ENCODE measurements at regions not wholly inside any gene's neighbourhood (a gene's known extent, or its start where the extent isn't known, plus 50 kb on each side); places are given as distances from the start of the nearest gene placed in this dataset.

DNA sequence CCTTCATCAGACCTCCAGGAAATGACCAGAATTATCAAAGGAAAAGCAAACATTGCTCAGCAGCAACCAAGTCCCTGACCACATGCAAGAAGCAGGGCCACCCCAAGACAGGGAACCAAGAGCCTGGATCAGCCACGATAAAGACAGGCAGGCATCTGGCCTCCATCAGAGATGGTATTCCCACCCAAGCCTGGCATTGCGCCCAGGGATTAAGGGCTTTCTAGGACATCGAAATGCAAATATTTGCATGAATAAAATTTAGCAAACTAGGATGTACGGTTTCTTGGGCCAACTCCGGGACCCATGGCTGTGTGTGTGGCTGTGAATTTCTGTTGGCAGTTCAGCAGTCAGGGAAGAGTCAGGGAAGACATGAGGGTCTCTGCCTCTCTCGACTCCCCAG is 241.4 kb upstream of the DYNLRB2 start:
- no peak for DNase-seq

DNA sequence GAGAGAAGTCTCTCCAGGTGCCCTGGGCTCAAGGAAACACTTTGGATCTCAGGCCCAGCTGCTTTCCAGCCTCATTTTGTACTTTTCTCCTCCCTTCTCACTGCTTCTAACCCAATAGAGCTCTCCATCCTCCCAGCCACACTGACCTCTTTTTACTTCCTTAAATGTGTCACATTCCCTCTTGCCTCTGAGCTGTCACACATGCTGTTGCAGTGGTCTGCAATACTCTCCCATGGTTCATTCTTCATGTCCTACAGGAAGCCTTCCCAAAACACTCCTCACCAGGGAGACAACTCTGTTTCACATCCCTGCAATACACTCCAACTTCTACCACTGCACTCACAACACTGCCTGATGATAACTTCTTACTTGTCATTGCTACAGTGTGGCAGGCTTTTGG is 242.1 kb upstream of the DYNLRB2 start:
- DNase-seq, result no peak

DNA sequence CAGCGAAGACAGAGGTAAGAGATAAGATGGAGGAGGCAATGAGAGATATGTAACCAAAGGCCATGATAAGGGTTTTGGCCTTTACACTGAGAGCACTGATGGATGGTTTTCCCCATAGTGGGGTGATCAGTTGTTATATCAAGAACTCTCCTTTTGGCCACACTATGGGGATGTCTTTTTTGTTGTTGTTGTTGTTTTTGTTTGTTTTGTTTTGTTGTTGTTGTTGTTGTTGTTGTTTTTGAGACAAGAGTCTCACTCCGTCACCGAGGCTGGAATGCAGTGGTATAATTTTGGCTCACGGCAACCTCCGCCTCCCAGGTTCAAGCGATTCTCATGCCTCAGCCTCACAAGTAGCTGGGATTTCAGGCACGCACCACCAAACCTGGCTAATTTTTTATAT is 244.8 kb upstream of the DYNLRB2 start:
- no peak for DNase-seq

DNA sequence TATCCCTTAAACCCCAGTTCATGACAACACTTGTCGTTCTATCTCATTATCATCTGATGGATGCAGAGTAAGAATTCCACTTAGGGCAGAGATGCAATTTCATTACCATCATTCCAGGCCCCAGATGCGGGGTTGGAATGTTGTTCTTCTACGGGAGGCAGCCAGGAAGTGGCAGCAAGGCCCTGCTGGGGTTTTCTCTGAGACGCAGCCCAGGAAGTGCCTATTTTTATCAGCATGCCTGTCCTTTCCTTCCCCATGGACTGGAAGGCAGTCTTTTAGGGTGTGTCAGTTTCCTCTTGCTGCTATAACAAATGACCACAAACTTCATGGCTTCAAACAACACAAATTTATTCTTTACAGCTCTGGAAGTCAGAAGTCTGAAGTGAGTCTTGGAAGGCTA is 246.6 kb upstream of the DYNLRB2 start:
- DNase-seq, result no peak

DNA sequence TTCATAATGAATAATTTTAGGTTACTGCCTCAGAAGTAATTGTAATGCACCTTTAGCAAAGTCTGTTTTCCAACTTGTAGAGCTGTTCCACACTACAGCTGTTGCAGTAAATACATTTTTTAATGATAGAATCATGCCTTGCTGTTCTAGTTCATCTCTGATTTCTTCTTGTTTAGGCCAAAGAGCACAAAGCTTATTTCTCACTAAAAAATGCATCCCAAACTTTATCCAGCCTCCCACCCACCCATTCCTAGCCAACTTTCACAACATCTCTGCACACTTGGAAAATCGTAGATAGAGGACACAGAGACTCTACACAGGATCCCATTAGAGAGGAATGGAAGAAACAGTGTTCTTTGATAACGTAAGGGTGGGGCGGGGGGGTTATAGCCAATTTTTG is 252.2 kb upstream of the DYNLRB2 start:
- DNase-seq, result no peak

DNA sequence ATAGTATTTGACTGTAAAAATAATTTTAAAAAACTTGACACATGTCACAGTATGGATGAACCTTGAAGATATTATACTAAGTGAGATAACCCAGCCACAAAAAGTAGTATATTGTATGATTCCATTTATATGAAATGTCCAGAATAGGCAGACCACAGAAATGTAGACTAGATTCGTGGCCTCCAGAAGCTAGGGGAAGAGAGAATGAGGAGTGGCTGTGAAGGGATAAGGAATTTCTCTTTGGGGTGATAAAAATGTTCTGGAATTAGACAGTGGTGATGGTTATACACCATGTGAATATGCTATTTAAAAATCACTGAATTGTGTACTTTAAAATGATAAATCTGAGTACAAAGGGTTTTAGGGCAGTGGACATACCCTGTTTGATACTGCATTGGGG is 253.1 kb upstream of the DYNLRB2 start:
- DNase-seq, result no peak

DNA sequence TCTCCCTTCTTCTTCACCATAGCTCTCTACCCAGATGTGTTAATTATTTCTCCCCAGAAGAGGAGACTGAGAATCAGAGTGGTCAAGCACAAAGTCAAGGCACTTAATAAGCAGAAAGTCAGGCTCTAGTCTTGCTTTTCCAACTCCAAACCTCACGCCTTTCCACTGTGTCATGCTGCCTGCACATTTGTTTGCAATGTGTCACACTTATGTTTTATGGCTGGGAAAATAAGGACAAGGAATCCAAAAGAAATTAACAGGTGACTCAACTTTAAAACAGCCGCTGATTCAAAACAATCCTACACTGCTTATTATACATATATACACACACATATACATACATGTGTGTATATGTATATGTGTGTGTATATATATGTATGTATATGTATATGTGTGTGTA is 255.7 kb upstream of the DYNLRB2 start:
- no peak for DNase-seq

DNA sequence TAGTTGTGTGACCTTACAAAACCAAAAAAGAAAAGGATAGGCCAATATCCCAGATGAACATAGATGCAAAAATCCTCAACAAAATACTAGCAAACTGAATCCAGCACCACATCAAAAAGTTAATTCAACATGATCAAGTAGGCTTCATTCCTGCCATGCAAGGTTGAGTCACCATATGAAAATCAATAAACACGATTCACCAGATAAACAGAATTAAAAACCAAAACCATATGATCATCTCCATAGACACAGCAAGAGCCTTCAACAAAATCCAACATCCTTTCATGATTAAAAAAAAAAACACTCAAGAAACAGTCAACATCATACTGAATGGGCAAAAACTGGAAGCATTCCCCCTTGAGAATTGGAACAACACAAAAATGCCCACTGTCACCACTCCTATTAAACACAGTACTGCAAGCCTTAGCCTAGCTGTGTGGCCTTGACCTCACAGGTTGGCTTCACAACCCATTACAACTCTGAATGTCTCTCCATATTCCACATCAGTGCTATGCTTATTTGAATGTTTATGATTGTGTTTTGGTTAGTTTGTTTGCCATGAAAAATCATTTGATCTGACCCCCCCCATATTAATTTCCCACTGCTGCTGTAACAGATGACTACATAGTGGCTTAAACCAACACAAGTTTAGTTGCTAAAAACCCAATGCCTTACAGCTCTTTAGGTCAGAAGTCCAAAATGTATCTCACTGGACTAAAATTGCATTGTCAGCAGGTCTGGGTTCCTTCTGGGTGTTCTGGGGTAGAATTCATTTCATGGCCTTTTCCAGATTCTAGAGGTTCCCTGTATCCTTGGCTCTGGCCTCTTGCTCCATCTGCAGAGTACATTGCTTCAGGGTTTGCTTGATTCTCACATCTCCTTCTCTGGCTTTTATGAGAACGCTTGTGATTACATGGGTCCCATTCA is 257.1 kb upstream of the DYNLRB2 start:
- DNase-seq, result no peak

DNA sequence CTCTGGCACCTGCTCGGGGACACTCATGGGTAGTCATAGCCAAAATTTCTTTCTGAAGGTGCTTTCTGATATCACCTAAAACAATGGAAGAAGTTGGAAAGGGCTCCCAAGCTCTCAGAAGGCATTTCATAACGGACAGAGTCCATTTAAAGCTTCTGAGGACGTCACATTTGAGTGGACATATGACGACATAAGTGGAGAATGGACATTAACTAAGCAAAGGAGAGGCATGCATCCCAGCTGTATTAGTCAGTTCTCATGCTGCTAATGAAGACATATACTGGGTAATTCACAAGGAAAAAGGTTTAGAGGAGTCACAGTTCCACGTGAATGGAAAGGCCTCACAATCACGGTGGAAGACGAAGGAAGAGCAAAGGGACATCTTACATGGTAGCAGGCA is 260.2 kb upstream of the DYNLRB2 start:
- DNase-seq, result no peak

DNA sequence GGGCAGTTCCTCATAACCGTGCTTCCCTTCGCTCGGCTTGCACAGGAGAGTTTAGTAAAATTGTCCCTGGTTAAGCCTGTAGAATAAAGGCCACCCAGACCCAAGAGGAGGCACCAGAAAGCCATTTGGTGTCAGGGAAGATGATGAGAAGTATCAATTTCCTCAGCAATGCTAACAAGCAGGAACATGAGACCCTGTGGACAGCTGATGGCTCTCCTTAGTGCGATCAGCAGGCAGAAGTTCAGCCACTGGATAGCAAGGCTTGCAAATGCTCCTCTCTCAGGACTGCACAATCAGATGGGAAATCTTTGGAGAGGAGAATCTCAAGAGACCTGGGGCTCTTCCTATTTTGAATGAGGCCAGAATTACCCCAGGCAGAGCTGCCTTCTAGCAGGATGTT is 261.1 kb upstream of the DYNLRB2 start:
- DNase-seq, result no peak

DNA sequence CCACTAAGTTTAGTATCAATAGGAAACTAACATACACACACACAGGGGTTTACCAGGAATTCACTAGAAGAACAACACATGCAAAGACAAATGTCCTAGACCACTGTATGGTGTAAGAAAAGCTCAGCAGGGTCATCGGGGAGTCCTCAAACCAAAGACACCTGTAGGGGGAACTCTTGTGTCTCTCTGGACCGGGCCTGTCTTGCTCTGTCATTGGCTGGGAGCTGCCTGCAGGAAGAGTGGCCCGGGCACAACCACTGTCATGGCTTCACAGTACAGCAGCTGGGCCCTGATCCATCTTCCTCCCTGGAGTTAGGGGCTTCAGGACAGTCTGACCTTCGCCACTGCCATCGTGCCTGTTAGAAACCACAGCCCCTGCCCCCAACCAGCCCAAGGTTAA is 263.6 kb upstream of the DYNLRB2 start:
- no peak for DNase-seq

DNA sequence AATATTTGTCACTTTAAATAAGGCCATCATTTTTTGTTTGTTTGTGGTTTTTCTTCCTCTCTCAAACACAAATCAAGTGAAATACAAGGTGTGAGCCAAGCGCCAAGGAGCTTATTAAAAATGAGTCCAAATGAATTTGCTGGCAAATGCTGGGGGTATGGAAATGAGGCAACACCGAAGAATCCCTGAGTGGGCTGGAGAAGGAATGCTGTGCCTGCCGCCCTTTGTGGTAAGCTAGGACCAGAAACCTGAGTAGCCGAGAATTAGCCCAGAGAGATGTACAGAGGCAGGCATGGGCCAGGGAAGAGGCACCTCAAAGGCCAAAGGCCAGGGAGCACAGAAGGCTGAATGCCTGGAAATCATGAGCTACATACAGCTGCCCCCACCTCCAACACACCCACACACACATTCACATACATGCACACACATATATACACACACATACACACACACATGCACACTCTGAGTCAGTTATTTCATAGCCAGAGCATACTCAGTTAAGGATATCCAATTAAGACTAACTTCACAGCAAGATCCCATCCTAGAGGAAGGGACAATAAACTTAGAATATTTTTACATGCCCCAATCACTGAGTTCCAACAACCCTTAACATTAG is 266.1 kb upstream of the DYNLRB2 start:
- DNase-seq, result no peak

DNA sequence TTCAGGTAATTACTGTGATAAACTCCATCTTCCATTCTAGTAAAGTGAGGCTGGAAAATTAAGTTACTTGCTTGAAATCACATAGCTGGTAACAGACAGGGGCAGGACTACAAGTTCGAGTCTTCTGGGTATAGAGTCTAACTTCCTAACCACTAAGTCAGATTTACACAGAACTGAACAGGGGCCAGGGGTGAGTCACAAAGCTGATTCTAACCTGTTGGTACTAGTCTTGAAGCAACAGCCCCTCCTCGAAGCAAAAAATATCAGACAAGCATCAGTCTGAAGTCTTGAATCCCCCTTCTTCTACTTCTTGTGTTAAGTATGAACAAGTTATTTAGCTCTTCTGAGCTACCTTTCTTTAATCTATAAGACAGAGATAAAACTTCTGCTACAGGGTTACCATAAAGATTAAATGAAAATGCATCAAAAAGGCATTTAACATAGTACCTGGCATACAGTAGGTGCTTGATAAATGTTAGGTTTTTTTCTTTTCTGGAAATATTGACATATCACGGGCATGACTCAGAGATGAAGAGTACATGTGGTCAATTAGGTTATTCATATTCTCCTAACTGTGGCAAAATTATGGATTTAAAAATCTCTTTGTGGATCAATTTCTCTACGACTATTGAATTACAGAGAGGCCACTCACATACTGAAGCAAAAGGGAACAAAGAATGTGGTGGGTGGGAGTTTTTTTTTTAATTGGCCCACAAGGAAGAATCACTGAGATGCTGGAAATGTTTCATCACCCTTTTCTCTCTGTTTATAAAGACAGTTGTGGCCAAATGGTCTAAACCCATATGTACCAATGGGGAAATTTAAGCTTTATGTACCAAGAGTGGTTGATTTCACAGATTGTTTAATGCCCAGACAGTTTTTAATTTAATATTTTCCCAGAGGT is 266.9 kb upstream of the DYNLRB2 start:
- no peak for DNase-seq

DNA sequence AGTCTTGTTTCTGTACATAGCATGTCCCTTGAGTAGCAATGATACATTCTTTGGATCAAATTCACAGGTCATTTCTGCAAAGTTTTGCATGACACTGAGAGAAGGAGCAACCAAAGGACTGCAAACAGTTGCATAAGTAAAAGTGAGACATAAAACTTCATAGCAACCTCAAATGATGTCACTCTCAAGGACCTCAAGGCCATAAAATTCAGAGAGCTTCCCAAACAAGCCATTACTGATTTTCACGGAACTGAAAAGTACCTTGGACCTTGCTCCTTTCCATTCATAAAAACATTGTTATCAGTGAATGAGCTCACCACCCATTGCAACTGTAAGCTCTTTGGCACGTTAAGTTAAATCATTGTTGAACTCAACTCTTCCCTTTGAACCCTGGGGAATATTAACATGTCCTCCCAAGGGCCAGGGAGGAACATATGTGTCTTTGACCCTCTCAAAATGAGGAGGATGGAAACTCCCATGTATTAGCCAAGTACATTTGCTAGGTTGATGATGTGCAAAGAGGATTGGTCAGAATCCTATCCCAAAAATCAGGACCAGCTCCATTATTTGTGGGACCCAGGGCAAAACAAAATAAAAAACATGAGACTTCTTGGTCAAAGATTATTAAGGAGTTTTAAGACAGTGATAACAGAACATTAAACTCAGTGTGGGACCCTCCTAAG is 275.0 kb upstream of the DYNLRB2 start:
- DNase-seq, result no peak

DNA sequence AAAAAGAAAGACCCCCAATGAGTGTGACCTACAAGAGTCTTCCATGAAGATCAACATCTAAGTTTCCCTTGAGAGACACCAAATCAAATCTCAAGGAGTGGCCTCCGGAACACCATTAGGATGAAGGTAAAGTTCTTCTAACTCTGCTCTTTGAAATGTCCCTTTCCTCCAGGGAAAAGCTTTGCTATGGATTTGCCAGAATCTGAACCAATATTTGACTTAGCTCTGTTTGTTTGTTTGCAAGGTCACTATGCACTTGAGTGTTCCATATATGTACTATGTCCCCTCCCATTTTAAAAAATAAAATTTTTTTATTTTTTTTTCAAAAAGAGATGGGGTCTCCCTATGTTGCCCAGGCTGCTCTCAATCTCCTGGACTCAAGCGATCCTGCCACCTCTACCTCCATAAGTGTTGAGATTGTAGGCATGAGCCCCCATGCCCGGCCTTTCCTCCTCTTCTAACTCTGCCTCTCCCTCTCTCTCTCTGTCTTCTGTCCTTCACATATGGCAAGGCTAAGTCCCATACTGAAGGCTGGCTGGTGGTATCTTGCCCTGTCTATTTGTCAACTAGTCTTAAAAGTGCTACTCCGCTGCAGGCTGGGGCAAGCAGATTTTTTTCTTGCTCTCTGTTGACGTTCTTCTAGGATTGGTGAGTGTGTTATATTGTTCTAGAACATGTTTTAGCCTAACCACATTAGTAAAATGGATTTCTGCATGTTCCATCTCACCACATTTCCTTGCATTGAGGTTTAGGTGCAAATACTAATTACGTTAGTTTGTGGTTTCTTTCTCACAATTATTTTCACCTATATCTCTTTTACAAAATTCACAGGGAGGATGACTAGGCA is 276.7 kb upstream of the DYNLRB2 start:
- DNase-seq, result no peak

DNA sequence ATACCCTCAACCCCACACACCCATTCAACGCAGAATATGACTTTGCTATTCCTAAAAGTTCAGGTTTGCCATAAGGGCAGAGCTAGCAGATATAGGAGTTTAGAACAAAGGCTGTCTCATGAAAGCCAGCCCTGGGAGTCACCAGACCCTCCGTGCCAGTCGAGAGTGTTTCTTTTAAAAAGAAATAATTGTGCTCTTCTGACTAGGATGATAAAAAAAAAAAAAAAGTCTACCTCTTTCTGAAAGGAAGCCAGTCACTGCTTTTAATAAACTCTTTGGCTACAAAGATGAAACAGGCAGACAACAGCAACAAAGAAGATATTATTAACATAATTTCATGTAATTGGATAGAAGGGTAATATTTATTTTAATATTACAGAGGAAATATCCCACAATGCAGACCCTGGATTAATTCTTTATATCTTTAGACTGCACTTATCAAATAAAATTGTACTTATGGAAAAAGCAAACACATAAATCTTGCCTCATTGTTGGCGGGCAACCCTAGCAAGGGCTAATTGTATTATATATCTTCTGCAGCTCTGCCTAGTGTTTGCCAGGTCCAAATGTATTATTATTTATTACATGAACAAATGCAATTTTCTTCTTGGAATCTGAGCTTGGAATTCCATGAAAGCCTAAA is 277.5 kb upstream of the DYNLRB2 start:
- DNase-seq, result no peak

DNA sequence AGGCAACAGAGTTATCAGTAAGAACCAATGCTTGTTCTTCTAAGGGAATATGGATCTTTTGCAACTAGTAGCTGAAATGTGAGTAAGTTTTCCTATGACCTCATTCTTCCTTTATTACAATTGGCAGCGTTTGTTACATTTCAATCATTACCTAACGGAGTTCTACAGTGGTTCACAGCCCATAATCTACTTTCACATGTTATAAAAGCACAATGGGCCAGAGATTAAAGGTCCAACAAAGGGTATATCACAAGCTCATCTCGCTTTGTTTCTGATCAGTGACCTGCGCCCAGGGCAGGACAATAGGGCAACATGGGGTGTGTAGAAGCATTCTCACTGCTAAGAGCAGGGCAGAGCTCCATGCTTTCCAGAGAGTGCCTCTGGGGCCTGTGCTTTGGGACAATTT is 279.9 kb upstream of the DYNLRB2 start:
- no peak for DNase-seq

DNA sequence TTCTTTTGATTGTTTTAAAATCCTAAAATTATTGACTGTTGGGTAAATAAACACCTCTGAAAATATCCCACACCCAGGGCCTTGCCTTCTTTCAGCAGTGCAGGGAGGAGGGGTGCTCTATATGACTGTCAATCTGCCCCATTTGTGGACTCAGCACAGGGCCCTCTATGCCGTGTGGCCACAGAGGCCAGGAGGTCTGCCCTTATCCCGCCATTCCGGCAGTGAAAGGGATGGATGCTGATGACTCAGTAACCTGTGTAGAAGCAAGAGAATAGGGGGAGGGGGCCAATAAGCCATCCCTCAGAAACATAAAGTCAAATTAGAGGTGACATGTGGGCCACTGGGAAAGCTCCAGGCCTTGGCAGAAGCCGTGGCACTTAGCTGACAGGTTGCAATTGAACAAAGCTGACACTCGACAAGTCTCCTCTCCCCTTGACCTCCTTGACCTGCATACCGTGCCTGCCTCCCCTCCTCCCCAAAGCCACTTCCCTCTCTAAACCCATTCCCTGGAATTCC is 281.4 kb upstream of the DYNLRB2 start:
- DNase-seq, result no peak

DNA sequence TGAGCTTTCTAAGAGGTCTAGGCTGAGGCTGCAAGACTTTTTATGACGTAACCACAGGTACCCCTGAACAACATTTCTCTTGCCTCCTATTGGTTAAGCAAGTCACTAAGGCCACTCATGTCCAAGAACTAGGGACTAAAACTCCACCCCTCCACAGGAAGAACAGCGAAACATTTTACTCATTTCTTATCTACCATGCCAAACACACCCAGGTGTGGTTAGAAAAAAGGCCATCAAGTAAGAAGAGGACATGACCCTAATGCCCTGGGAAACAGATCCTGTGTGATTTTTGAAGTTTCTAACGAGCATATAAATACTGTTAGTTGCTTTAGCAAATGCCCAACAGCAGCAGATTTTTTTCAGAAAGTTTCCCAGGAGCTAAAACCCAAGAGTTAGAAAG is 282.4 kb upstream of the DYNLRB2 start:
- DNase-seq, result no peak

DNA sequence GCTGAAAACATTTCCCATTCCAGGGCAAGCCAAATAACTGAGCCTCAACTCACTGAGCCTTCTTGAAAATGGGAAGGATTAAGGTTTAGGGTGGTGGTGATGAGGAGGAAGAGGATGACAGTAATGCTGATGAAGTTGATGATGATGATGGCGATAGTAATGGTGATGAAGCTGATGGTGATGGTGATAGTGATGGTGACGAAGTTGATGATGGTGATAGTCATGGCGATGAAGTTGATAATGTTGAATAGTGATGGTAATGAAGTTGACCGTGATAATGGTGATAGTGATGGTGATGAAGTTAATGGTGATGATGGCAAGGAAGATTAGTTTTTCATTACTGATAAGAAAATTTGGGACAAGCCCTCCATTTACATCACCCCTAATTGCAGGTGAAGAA is 285.8 kb upstream of the DYNLRB2 start:
- DNase-seq, result no peak

DNA sequence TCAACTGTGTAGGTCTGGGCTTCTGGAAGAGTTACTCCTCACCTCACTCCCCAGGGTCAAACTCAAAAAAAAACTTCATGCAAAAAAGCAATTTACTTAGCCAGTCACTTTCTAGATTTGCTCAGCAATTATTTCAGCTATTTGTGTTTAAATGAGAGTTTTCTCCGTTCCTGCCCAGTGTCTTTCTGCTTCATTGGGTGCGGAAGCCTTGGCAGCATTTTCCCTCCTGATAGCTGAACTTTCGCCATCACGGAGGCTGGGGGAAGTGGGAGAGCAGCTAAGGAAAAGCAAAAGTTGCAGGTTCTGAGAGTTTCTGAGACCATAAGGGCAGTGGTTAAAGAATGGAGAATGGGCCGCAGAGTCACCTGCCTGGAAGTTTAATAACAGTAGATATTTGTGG is 287.1 kb upstream of the DYNLRB2 start:
- DNase-seq, result no peak

Data from stimulated activated naive CD4-positive, alpha-beta T cell treated with Interleukin-2 at 50 U/mL for 16 hours (primary cell).